HUES6 (cell line): ENCODE measurements at regions not wholly inside any gene's neighbourhood (a gene's known extent, or its start where the extent isn't known, plus 50 kb on each side); places are given as distances from the start of the nearest gene placed in this dataset.

Source experiments
- H3K27ac ChIP-seq: 2 replicates; pipeline ENCODE4 v1.7.0; 2013; ENCODE audit warnings: low read depth, mild to moderate bottlenecking, low read length, inconsistent platforms
- H3K27me3 ChIP-seq: 2 replicates; pipeline ENCODE4 v1.6.1; 2013; ENCODE audit warnings: low read length; ENCODE audit not compliant: control insufficient read depth, insufficient read depth
- H3K36me3 ChIP-seq: 2 replicates; pipeline ENCODE4 v1.6.1; 2013; ENCODE audit warnings: low read length; ENCODE audit not compliant: control insufficient read depth, insufficient read depth
- H3K4me1 ChIP-seq: 2 replicates; pipeline ENCODE4 v1.6.1; 2013; ENCODE audit warnings: low read length; ENCODE audit not compliant: control insufficient read depth, insufficient read depth
- H3K4me3 ChIP-seq: 2 replicates; pipeline ENCODE4 v1.5.1; 2013; ENCODE audit warnings: low read depth, low read length
- H3K9ac ChIP-seq: one replicate; pipeline ENCODE4 v1.6.1; 2013; ENCODE audit warnings: mild to moderate bottlenecking, low read length
- H3K9me3 ChIP-seq: 2 replicates; pipeline ENCODE4 v1.6.1; 2013; ENCODE audit warnings: low read depth, low read length; ENCODE audit not compliant: control insufficient read depth, insufficient read depth

- Histone ChIP-seq H3K9ac (no peak overlapping the region), H3K36me3 (no peaks in the 10 kb centered on the region), H3K4me3 (no peak overlapping the region), H3K9me3 (peaks cover 4% of the 10 kb centered on the region; the same call in 1 of the 2 replicates), H3K27ac (no peak overlapping the region), H3K4me1 (no peaks in the 10 kb centered on the region), H3K27me3 (no peaks in the 10 kb centered on the region)
Measured at GRCh38 chr3:168730073-168730472, 634.3 kb upstream of the GOLIM4 start.

DNA sequence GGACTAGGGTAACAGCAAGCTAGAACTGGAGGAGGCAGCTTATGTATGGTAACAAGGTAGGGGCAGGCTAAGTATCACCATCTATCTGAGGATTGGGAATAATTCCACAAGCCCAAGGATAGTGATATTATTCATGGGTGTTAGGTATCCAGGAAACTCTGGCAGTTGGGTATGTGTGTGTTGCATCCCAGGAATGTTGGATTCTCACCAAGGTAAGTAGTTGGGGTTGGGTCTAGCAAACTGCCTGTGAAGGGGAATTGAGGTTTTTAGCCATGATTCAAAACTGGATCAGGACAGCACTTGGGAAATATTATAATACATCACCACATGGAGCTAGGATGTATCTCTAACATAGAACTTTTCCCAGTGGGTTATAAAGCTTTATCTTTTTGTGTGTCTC is 626.4 kb upstream of the GOLIM4 start:
- H3K36me3 ChIP-seq, result no peaks in the 10 kb centered on the region
- no peaks in the 10 kb centered on the region for H3K27me3 ChIP-seq
- no peak overlapping the region for H3K27ac ChIP-seq
- H3K9me3 ChIP-seq, result no peaks in the 10 kb centered on the region
- no peak overlapping the region for H3K4me3 ChIP-seq
- H3K9ac ChIP-seq, result no peak overlapping the region
- H3K4me1 ChIP-seq, result no peaks in the 10 kb centered on the region

- no peaks in the 10 kb centered on the region for H3K9me3 ChIP-seq
- no peaks in the 10 kb centered on the region for H3K36me3 ChIP-seq
- H3K9ac ChIP-seq, result no peak overlapping the region
- H3K27me3 ChIP-seq, result no peaks in the 10 kb centered on the region
- no peak overlapping the region for H3K27ac ChIP-seq
- H3K4me3 ChIP-seq, result no peak overlapping the region
- H3K4me1 ChIP-seq, result no peaks in the 10 kb centered on the region
Measured at GRCh38 chr3:168714609-168715240, 619.0 kb upstream of the GOLIM4 start.

DNA sequence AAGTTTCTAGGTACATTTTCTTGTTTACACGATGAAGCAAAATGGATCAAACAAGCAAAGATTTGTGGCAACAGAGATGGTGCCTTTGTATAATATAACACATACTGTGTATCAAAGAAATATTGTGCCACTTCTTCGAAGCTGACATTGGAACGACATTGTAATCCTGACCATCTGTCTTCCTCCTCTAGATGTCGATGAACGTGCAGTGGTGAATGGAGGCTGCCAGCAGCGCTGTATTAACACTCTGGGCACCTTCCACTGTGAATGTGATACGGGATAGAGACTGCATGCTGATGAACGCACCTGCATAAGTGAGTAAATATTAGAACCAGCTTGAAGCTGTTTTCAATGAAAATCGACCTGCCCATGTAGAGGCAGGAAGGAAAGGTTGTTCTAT is 613.3 kb upstream of the GOLIM4 start:
- Histone ChIP-seq H3K27ac (no peak overlapping the region), H3K9ac (no peak overlapping the region), H3K36me3 (no peaks in the 10 kb centered on the region), H3K9me3 (no peaks in the 10 kb centered on the region), H3K4me1 (no peaks in the 10 kb centered on the region), H3K4me3 (no peak overlapping the region), H3K27me3 (no peaks in the 10 kb centered on the region)

DNA sequence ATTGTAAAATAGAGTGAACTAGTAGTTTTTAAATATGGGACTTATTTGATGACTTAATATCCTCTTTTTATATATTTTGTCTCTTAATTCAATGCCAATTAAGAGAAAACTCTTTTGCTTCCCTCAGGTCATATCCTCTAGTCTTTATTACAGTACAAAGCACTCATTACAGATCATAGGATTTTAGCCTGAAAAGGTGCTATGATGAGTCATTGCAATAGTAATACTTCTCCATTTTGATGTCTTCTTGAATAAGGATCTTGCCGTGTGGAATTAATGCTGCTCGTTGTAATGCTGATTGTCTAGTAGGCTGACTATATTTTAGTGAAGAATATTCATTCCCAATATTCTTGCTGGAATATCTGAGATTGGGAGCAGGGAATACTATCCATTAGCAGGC is 612.2 kb upstream of the GOLIM4 start:
- no peaks in the 10 kb centered on the region for H3K9me3 ChIP-seq
- H3K27ac ChIP-seq, result no peak overlapping the region
- H3K27me3 ChIP-seq, result no peaks in the 10 kb centered on the region
- H3K9ac ChIP-seq, result no peak overlapping the region
- H3K36me3 ChIP-seq, result no peaks in the 10 kb centered on the region
- no peak overlapping the region for H3K4me3 ChIP-seq
- H3K4me1 ChIP-seq, result no peaks in the 10 kb centered on the region

GRCh38 chr3:168705412-168705811 is 609.7 kb upstream of the GOLIM4 start:
- Histone ChIP-seq H3K4me1 (no peaks in the 10 kb centered on the region), H3K27ac (no peak overlapping the region)

GRCh38 chr3:168696051-168696450 is 600.3 kb upstream of the GOLIM4 start:
- peaks cover 15% of the 10 kb centered on the region for H3K4me1 ChIP-seq

More at GRCh38 chr3:168705412-168705811, 609.7 kb upstream of the GOLIM4 start:
- Histone ChIP-seq H3K27me3 (no peaks in the 10 kb centered on the region), H3K4me3 (no peak overlapping the region), H3K9me3 (no peaks in the 10 kb centered on the region), H3K9ac (no peak overlapping the region), H3K36me3 (no peaks in the 10 kb centered on the region)

GRCh38 chr3:168693870-168694269 is 598.1 kb upstream of the GOLIM4 start:
- Histone ChIP-seq H3K27ac (no peak overlapping the region; the same call in 1 of the 2 replicates), H3K4me1 (peaks cover 15% of the 10 kb centered on the region), H3K27me3 (no peaks in the 10 kb centered on the region), H3K36me3 (no peaks in the 10 kb centered on the region), H3K9ac (no peak overlapping the region), H3K9me3 (no peaks in the 10 kb centered on the region), H3K4me3 (no peak overlapping the region)

More at GRCh38 chr3:168696051-168696450, 600.3 kb upstream of the GOLIM4 start:
- no peaks in the 10 kb centered on the region for H3K9me3 ChIP-seq
- no peak overlapping the region for H3K9ac ChIP-seq
- H3K27ac ChIP-seq, result no peak overlapping the region
- no peaks in the 10 kb centered on the region for H3K27me3 ChIP-seq
- no peak overlapping the region for H3K4me3 ChIP-seq
- no peaks in the 10 kb centered on the region for H3K36me3 ChIP-seq

- Histone ChIP-seq H3K4me3 (no peak overlapping the region), H3K27ac (no peak overlapping the region), H3K27me3 (no peaks in the 10 kb centered on the region), H3K4me1 (no peaks in the 10 kb centered on the region), H3K36me3 (no peaks in the 10 kb centered on the region), H3K9me3 (no peaks in the 10 kb centered on the region), H3K9ac (no peak overlapping the region)
Measured at GRCh38 chr3:168688267-168688666, 592.5 kb upstream of the GOLIM4 start.

DNA sequence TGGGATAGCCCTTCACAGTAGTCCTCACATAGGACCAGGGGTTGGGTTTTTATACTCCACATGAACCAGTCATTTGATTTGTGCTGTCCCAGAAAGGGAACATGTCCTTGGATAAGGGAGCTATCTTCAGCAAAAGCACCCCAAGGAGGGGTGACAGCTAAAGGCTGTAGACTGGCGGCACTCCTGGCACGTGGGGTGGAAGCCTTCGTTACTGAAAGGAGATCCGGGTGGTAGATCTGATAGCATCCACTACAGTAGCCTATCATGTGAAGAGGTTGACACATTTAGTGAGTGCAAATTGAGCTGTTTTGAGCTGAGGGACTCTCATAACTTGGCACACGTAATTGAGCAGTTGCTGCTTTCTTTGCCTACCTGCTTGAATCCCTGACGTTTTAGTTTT is 588.8 kb upstream of the GOLIM4 start:
- Histone ChIP-seq H3K27me3 (no peaks in the 10 kb centered on the region), H3K9me3 (peaks cover 3% of the 10 kb centered on the region; the same call in 1 of the 2 replicates), H3K36me3 (no peaks in the 10 kb centered on the region), H3K4me1 (no peaks in the 10 kb centered on the region), H3K9ac (no peak overlapping the region), H3K27ac (no peak overlapping the region), H3K4me3 (no peak overlapping the region)

- H3K9ac ChIP-seq, result no peak overlapping the region
- H3K4me3 ChIP-seq, result no peak overlapping the region
- H3K27me3 ChIP-seq, result no peaks in the 10 kb centered on the region
- H3K9me3 ChIP-seq, result peaks cover 3% of the 10 kb centered on the region; the same call in 1 of the 2 replicates
- H3K27ac ChIP-seq, result no peak overlapping the region
- no peaks in the 10 kb centered on the region for H3K4me1 ChIP-seq
- H3K36me3 ChIP-seq, result no peaks in the 10 kb centered on the region
Measured at GRCh38 chr3:168678730-168679129, 583.0 kb upstream of the GOLIM4 start.
